GM21619 (cell line): ENCODE measurements at regions not wholly inside any gene's neighbourhood (a gene's known extent, or its start where the extent isn't known, plus 50 kb on each side); places are given as distances from the start of the nearest gene placed in this dataset.

Experiments
- ATAC-seq: cut with Tn5 transposase; IDR thresholded peaks from one replicate; pipeline ENCODE4 v1.9.1; 2021; ENCODE audit not compliant: unreplicated experiment

DNA sequence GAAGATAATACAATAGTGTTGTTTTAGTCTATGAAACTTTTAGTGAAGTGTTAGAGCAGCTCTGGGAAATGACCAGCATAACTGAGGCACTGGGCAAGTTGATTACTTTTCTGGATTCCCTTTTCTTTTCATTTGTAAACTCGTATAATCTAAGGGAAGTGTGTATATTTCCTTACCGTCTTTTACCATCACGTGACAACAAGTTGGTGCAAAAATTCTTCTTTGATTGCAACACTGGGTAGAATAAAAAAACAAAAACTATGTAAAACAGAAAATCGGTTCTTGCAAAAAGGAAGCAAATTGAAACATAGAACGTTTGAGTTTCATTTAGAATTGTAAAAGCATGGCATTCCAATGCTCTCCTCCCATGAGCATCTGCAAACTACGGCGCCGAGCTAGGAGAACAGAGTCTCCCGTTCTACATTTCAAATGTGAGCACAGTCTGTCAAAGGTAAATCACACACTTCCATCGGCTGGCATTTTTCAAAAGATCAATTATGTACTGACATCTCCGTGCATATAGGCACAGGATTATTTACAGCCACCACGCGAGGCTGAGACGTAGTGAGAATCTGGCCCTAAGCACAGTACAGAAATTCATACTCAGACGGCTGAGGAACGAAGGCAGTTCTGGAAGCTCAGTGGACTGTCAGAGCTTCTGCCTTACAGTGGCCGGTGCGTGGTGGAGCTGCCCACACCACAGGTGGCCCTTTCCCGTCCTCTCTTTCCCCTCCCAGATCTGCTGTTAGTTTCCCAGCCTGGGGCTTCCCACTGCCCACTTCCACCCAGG, 314.0 kb downstream of the BMP7 start:
- ATAC-seq = no peak

- ATAC-seq = no peak
These were observed 313.3 kb downstream of the BMP7 start for GRCh38 chr20:56953048-56953586.

- no peak for ATAC-seq
These were observed 311.6 kb downstream of the BMP7 start for GRCh38 chr20:56954797-56955196.

DNA sequence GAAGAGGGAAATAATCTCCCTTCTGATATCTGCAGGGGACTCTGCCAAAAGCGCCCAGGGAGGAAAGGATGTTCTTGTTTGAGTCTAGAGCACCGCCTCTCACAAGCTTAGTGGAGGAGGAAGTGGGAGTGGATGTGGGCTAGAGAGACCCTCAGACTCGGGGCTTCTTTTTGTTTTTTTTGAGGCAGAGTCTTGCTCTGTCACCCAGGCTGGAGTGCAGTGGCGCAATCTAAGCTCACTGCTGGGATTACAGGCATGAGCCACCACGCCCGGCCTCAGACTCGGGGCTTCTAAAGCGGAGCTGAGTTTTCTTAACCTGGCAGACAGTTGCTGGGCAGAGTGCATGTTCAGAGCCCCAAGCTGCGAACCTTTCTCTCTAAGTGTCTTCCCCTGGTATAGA, 310.8 kb downstream of the BMP7 start:
- ATAC-seq = no peak

DNA sequence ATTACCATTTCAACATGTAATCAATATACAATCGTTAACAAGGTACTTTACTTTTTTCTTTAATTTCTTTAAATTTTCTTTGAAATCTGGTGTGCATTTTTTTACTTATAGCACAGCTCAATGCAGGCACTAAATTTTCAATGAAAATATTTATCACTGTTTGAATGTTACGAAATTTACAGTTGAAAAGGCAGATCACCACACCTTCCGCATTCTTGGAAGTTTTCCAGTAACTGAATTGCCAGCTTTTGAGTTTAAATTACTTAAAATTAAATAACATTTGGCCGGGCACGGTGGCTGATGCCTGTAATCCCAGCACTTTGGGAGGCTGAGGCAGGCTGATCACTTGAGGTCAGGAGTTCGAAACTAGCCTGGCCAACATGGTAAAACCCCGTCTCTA, 309.9 kb downstream of the BMP7 start:
- no peak for ATAC-seq

DNA sequence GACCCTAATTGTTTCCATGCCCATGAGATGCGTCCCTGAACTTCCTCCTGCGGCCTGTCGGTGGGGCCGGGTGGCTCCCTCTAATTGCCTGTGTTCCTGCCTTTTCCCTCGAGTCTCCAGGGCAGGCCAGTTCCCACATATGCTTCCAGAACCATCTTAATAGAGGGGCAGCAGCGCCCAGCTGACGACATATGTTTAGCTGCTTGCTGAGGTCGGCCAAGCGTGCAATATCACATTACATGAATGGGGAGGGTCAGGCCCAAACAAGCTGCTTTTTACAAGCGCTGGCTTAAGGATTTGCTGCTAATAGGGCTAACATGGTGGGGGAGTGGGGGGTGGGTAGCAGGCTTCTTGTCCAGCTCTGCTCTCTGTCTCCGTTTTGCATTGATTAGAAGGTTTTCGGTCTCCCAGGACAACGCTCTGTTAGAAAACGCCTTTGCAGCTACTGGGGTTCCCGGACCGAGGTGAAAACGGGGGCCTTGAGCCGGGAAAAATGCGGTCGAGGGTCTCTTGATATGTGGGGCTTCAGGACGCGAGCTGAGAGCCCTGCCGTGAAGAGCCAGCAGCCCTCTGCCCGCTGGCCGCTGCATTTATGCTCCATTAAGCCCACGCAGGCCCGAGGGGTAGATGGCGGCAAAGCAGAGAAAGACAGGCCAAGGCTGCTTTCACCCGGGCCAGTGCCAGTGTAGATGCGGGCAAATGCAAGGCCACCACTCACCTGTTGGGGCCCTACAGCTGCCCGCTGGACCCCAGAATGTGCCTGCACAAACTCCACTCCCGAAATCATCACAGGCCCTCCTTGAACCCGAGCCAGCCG, 308.5 kb downstream of the BMP7 start:
- no peak for ATAC-seq

DNA sequence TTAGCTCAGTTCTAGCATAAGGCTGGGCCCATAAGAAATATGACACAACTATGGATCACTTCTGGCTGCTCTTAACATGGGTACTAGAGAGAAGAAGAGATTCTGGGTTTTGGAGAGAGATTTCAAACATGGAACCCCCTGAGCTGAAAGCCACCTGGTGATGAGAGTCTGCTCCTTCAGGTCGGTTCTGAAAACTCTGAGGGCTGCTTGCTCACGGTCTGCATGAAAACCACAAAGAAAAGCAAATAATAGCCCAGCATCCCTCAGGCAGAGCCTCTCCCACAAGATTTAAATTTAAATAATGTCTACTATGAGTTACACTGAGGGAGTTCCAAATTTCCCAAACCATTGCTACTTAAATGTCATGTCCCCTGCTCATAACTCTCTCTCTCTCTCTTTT, 301.5 kb downstream of the BMP7 start:
- no peak for ATAC-seq

DNA sequence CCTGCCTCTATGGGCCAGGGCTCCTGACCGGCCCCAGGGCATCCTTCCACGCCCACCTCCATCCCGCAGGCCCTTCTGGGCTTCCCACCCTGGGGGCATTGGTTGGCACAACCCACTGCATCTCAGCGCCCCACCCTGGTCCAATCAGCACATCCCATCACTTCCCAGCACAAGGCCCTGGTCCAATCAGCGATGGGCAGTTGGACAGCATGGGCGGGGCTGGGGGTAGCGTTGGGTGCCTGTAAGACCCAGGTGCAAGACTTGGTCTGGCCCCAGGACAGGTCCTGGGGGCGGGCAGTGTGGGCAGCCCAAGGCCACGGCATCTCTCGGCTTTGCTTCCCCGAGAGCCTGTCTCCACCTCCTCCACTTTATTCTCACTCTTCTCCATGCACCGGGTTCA, 298.5 kb downstream of the BMP7 start:
- no peak for ATAC-seq

- ATAC-seq = no peak
These were observed 297.9 kb downstream of the BMP7 start for GRCh38 chr20:56968376-56969048.

DNA sequence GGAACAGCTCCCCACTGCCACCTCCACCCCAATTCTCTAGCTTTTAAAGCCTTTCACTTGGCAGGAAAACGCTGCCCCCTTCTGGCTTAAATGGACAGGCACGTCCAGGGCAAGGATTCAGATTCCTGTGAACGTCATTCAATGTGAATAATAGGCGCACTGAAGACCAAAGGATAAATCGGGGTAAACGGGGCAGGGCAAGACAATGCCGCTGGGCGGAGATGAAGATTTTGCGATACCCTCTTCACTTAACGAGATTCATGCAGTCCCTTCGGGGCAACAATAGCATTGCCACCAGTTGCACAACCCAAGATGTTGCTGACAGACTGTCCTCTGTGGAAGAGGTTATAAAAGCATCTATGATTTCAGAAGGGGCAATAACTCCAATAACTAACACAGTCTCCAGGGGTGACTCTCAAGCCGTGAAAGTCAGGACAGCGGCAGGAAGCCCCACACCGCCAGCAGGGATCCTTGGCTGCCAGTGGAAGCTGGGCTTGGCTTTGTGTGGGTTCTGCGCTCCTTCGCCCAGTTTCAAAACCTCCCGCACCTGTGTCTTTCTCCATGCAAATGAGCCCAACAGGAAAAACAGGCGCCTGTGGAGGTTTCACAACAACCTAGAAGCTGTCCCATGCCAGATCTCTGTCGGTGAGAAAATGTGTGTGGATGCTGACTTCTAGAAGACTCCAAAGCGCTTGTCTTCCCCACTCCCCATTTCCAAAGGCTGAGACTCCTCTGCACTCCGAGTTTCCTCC, 291.8 kb downstream of the BMP7 start:
- no peak for ATAC-seq

DNA sequence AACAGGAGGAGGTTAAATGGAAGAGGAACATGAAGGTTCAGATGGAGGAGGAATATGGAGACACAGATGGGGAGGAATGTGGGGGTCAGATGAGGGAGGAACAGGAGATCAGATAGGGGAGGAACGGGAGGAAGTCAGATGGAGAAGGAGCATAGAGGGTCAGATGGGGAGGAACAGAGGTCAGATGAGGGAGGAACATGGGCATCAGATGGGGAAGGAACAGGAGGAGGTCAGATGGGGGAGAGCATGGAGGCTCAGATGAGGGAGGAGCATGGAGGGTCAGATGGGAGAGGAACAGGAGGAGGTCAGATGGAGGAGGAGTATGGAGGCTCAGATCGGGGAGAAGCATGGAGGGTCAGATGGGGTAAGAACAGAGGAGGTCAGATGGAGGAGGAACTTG, 290.6 kb downstream of the BMP7 start:
- ATAC-seq = no peak

DNA sequence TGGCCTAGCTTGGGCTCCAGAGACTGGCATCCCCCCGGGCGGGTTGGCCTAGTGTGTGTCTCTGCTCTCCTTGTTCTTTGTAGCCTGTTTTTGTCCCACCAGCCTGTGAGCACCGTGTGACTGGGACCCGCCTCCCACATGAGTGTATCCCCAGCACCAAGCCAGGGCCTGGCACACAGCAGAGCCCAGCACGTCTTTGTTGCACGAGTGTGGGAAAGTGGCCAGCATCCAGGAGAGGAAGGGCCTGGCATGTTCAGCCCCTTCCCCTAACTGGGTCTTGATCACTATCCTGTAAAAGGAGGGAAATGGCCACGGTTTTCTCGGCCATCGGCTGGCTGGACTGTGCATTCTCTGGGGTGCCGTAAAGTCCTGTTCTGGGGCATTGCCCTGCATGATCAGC, 290.1 kb downstream of the BMP7 start:
- ATAC-seq = no peak

GRCh38 chr20:56978475-56978874, 288.0 kb downstream of the BMP7 start:
- ATAC-seq = no peak

- no peak for ATAC-seq
These were observed 287.3 kb downstream of the BMP7 start for GRCh38 chr20:56979125-56979524.

DNA sequence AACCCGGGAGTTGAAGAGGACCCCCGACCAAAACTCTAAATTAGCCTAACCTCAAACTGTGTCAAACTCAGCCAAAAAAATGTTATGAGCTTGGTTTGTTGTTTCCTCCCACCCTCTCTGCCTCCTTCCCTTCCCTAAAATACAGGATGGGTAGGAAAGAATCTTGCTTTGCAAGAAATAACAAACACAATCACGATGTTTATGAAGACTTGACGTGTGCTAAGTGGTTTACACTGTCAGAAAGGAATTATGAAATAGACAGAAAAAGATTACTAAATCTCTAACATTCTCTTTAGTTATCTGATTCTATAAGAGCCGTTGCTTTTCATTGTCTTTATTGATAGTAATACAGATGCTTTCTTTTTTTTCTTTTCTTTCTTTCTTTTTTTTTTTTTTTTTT, 285.1 kb downstream of the BMP7 start:
- ATAC-seq = no peak

DNA sequence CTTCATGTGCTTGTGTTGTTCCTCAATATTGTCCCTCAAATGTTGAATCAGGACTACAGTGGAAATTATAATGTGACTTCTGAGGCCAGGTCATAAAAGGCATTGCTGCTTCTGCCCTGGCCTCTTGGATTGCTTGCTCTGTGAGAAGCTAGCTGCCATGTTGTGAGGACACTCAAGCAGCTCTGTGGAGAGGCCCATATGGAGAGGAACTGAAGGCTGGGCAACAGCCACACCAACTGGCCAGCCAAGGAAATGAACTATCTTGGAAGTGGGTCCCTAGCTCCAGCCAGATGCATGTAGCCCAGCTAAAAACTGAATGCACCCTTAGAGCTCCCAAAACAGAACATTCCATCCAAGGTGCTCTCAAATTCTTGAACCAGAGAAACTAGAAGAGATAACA, 282.6 kb downstream of the BMP7 start:
- no peak for ATAC-seq

DNA sequence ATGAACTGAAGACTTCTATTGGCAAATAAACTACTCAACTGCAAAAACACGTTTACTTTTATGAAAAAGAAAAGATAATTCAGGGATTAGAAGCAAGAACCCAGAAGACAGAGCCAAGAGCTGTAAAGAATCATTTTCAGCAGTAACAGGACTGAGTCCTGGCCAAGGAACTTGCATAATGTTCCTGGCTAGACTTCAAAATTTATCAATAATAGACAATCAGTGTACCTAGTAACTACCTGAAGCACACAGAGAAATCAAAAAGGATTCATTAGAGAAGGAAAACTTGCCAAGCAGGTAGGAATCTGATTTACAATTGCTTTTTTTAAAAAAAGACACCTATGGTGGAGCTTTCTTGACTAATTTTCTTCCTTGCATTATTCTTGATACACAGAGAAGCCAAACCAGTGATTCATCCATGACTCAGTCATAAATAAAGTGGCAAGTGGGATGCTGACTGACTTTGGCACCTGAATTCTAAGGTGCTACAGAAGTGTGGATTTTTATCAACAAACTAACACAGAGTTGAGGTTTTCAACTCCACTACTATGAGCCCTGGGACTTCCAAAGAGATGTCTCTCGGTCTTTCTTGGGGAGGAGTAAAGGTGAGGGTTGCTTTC, 281.3 kb downstream of the BMP7 start:
- no peak for ATAC-seq

- no peak for ATAC-seq
These were observed 280.0 kb downstream of the BMP7 start for GRCh38 chr20:56986476-56986875.

GRCh38 chr20:56986931-56987720, 279.3 kb downstream of the BMP7 start:
- ATAC-seq = no peak

DNA sequence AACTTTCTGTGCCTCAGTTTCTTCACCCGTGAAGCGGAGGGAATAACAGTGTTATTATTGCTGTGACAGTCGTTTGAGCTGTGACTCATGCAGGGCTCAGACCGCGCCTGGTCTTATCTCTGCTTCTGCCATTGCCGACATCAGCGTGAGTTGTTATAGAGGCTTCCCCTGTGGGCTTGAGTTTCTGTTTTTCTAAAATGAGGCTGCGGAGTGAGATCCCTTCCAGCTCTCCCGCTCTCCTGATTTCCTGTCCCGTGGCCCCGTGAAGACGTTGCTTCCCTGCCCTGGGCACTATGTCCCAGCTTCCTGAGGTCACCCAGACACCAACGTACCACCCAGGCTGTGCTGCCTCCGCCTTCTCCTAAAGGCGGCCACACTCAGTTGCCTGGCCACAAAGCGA, 278.5 kb downstream of the BMP7 start:
- ATAC-seq = no peak
